Neural cell (in vitro differentiated cells): ENCODE measurements at regions not wholly inside any gene's neighbourhood (a gene's known extent, or its start where the extent isn't known, plus 50 kb on each side); places are given as distances from the start of the nearest gene placed in this dataset.

ENCODE experiments used
- H2AFZ ChIP-seq: fragments of 200-600, 300-800 bp; sonication (generic), shearing (Covaris generic); 2 replicates; pipeline ENCODE4 v1.6.0; 2014; ENCODE audit warnings: low read depth, mild to moderate bottlenecking, antibody characterized with exemption, low read length, moderate library complexity
- H3F3A ChIP-seq: fragments of 200-600 bp; shearing (Covaris generic); 2 replicates; pipeline ENCODE4 v1.6.1; 2016; ENCODE audit warnings: mild to moderate bottlenecking, moderate library complexity, mixed read lengths, antibody characterized with exemption, low read length; ENCODE audit not compliant: insufficient read depth, poor library complexity, severe bottlenecking
- H3K27ac ChIP-seq: fragments of 200-600, 300-800 bp; sonication (generic), shearing (Covaris generic); 2 replicates; pipeline ENCODE4 v1.5.1; 2014; ENCODE audit warnings: mild to moderate bottlenecking, low read length, moderate library complexity
- H3K27me3 ChIP-seq: fragments of 300-800, 200-600 bp; sonication (generic), shearing (Covaris generic); 2 replicates; pipeline ENCODE4 v1.6.0; 2014; ENCODE audit warnings: mild to moderate bottlenecking, low read depth, low read length, moderate library complexity; ENCODE audit not compliant: insufficient read depth
- H3K36me3 ChIP-seq: fragments of 300-800, 200-600 bp; sonication (generic), shearing (Covaris generic); 2 replicates; pipeline ENCODE4 v1.5.1; 2014; ENCODE audit warnings: mild to moderate bottlenecking, antibody characterized with exemption, low read length, moderate library complexity; ENCODE audit not compliant: insufficient read depth
- H3K4me2 ChIP-seq: fragments of 300-800, 200-600 bp; sonication (generic), shearing (Covaris generic); 2 replicates; pipeline ENCODE4 v1.6.0; 2014; ENCODE audit warnings: mild to moderate bottlenecking, low read length
- H3K4me3 ChIP-seq: fragments of 300-800, 200-600 bp; sonication (generic), shearing (Covaris generic); 2 replicates; pipeline ENCODE4 v1.5.1; 2014; ENCODE audit warnings: mild to moderate bottlenecking, low read length, moderate library complexity
- H3K79me2 ChIP-seq: fragments of 200-600 bp; shearing (Covaris generic); replicated peaks from 2 replicates; pipeline ENCODE4 v1.6.0; 2014; ENCODE audit warnings: mild to moderate bottlenecking, low read length, moderate library complexity; ENCODE audit not compliant: insufficient read depth
- H3K9ac ChIP-seq: fragments of 300-800, 200-600 bp; sonication (generic), shearing (Covaris generic); 2 replicates; pipeline ENCODE4 v1.6.1; 2016; ENCODE audit warnings: mild to moderate bottlenecking, low read length, mixed read lengths
- H3K9me2 ChIP-seq: fragments of 200-600 bp; shearing (Covaris generic); 2 replicates; pipeline ENCODE4 v1.6.1; 2016; ENCODE audit warnings: mild to moderate bottlenecking, low read length, mixed read lengths; ENCODE audit not compliant: insufficient read depth
- H3K9me3 ChIP-seq: fragments of 200-600, 300-800 bp; sonication (generic), shearing (Covaris generic); 2 replicates; pipeline ENCODE4 v1.6.1; 2016; ENCODE audit warnings: mild to moderate bottlenecking, mixed run types, low read length, moderate library complexity, mixed read lengths
- H4K20me1 ChIP-seq: fragments of 200-600 bp; shearing (Covaris generic); 2 replicates; pipeline ENCODE4 v1.6.1; 2016; ENCODE audit warnings: mild to moderate bottlenecking, mixed run types; ENCODE audit not compliant: insufficient read depth
- CTCF ChIP-seq: fragments of 450-650 bp; IDR thresholded peaks from 2 replicates; pipeline ENCODE4 v1.5.1; 2014; ENCODE audit warnings: antibody characterized with exemption, mild to moderate bottlenecking, moderate library complexity; ENCODE audit not compliant: poor library complexity, severe bottlenecking
- EP300 ChIP-seq: fragments of 450-650 bp; conservative IDR thresholded peaks from 2 replicates; pipeline ENCODE4 v1.6.1; 2014; ENCODE audit warnings: antibody characterized with exemption, mild to moderate bottlenecking, moderate library complexity; ENCODE audit not compliant: poor library complexity, severe bottlenecking
- EZH2 ChIP-seq: fragments of 200-600, 300-800 bp; shearing (Covaris generic), sonication (generic); IDR thresholded peaks from 2 replicates; pipeline ENCODE4 v1.6.1; 2014; ENCODE audit warnings: antibody characterized with exemption, low read length, borderline replicate concordance, mild to moderate bottlenecking; ENCODE audit not compliant: insufficient read depth, poor library complexity, severe bottlenecking
- MXI1 ChIP-seq: fragments of 450-650 bp; conservative IDR thresholded peaks from 2 replicates; pipeline ENCODE4 v1.6.1; 2014; ENCODE audit warnings: antibody characterized with exemption, mild to moderate bottlenecking; ENCODE audit not compliant: poor library complexity, severe bottlenecking
- POLR2AphosphoS5 ChIP-seq: IDR thresholded peaks from 2 replicates; pipeline ENCODE4 v1.6.1; 2012
- RAD21 ChIP-seq: fragments of 450-650 bp; conservative IDR thresholded peaks from 2 replicates; pipeline ENCODE4 v1.6.1; 2014; ENCODE audit warnings: antibody characterized with exemption, mild to moderate bottlenecking, moderate library complexity
- REST ChIP-seq: IDR thresholded peaks from 2 replicates; pipeline ENCODE4 v1.6.1; 2012; ENCODE audit warnings: borderline replicate concordance
- SMC3 ChIP-seq: fragments of 450-650 bp; conservative IDR thresholded peaks from 2 replicates; pipeline ENCODE4 v1.6.1; 2014; ENCODE audit warnings: antibody characterized with exemption, mild to moderate bottlenecking, moderate library complexity; ENCODE audit not compliant: poor library complexity
- TAF1 ChIP-seq: IDR thresholded peaks from 2 replicates; pipeline ENCODE4 v1.6.1; 2012; ENCODE audit warnings: low read depth

GRCh38 chr16:74143171-74143570, 153.4 kb upstream of the PSMD7 start:
- Histone ChIP-seq H3K36me3 (no peaks in the 10 kb centered on the region), H3K4me3 (no peak overlapping the region), H3K4me2 (no peak overlapping the region), H3K9me3 (no peaks in the 10 kb centered on the region), H3K27me3 (no peaks in the 10 kb centered on the region), H2AFZ (no peak overlapping the region), H3K9me2 (no peaks in the 10 kb centered on the region), H4K20me1 (no peaks in the 10 kb centered on the region), H3K27ac (no peak overlapping the region), H3F3A (no peaks in the 10 kb centered on the region), H3K79me2 (no peaks in the 10 kb centered on the region), H3K9ac (no peak overlapping the region)
- TF ChIP-seq TAF1: no peak
- TF ChIP-seq POLR2AphosphoS5: no peak
- no peak for TF ChIP-seq EP300
- no peak for TF ChIP-seq RAD21
- TF ChIP-seq REST: no peak
- no peak for TF ChIP-seq EZH2
- no peak for TF ChIP-seq MXI1

GRCh38 chr16:74141015-74141414, 155.6 kb upstream of the PSMD7 start:
- Histone ChIP-seq H2AFZ (no peak overlapping the region), H4K20me1 (no peaks in the 10 kb centered on the region), H3K36me3 (no peaks in the 10 kb centered on the region), H3K27ac (no peak overlapping the region), H3K79me2 (no peaks in the 10 kb centered on the region), H3K9me2 (no peaks in the 10 kb centered on the region), H3K9me3 (no peaks in the 10 kb centered on the region), H3F3A (no peaks in the 10 kb centered on the region), H3K4me2 (no peak overlapping the region), H3K27me3 (no peaks in the 10 kb centered on the region), H3K9ac (no peak overlapping the region), H3K4me3 (no peak overlapping the region)
- TF ChIP-seq MXI1 (no peak), EZH2 (no peak), SMC3 (no peak), CTCF (no peak), RAD21 (no peak), TAF1 (no peak), EP300 (no peak), REST (no peak), POLR2AphosphoS5 (no peak)
